Left lung (tissue), 4 donors: ENCODE measurements at regions not wholly inside any gene's neighbourhood (a gene's known extent, or its start where the extent isn't known, plus 50 kb on each side); places are given as distances from the start of the nearest gene placed in this dataset.

Source experiments
- ATAC-seq: fragments of 200-7000 bp; cut with Tn5 transposase; one replicate; pipeline ENCODE4 v1.9.1; 2020; ENCODE audit warnings: moderate library complexity
- DNase-seq, 4 donors: peaks; one replicate each; pipeline ENCODE4 v3.0.0-alpha.2; 2013 to 2020
- H3K27ac ChIP-seq, 2 donors: fragments of 200-600 bp; sonication (generic) in 1 of 2; one replicate each; pipeline versions ENCODE4 v1.5.0 to v1.8.0; 2020 to 2021
- H3K27me3 ChIP-seq, 2 donors: fragments of 200-600 bp; sonication (generic) in 1 of 2; one replicate each; pipeline versions ENCODE4 v1.5.0 to v1.8.0; 2020 to 2021
- H3K36me3 ChIP-seq, 2 donors: fragments of 200-600 bp; sonication (generic) in 1 of 2; one replicate each; pipeline versions ENCODE4 v1.5.0 to v1.8.0; 2020 to 2021
- H3K4me1 ChIP-seq, 2 donors: fragments of 200-600 bp; one replicate each; pipeline ENCODE4 v1.8.0; 2021
- H3K4me3 ChIP-seq, 2 donors: fragments of 200-600 bp; sonication (generic) in 1 of 2; one replicate each; pipeline versions ENCODE4 v1.5.0 to v1.8.0; 2020 to 2021; ENCODE audit warnings: mild to moderate bottlenecking in 1 of 2
- H3K9me3 ChIP-seq, 2 donors: fragments of 200-600 bp; sonication (generic) in 1 of 2; one replicate each; pipeline versions ENCODE4 v1.5.0 to v1.8.0; 2020 to 2021
- CTCF ChIP-seq, 2 donors: fragments of 200-600 bp; sonication (generic) in 1 of 2; IDR thresholded peaks; one replicate each; pipeline versions ENCODE4 v1.5.0 to v1.8.0; 2021; ENCODE audit warnings: antibody characterized with exemption in 2 of 2
- intact Hi-C, 2 donors: fragments of 100-400 bp; cut with DNase I; formaldehyde crosslinking; loops; one replicate each; pipeline versions ENCODE4 v1.11.2 to v1.14.2; 2022
- donor health status: DM: no; HTN: yes; CAD: no.
- donor health status: DM: no; HTN: no; CAD: no.

DNA sequence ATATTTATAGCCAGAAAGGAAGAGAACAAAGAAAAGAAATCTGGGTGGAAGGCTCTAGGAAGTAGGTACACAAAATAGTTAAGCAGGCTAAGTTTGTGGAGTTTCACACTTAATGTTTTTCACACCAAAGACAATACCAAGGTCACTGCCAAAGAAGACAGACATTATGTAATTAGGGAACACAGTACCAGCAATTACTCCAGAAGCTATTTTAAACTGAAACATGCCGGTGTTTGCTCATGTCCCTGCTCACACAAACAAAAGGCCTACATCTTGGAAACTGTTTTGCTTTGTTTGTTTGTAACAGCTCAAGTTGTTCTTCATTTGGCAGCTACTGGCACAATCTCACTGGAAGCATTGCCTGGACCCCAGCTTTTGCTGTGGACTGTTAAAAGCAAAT is 88.5 kb upstream of the DAB1 start:
- Histone ChIP-seq H3K9me3 (no peaks in the 10 kb centered on the region), H3K4me3 (no peak overlapping the region), H3K36me3 (no peaks in the 10 kb centered on the region), H3K27me3 (no peaks in the 10 kb centered on the region), H3K4me1 (no peaks in the 10 kb centered on the region), H3K27ac (no peak overlapping the region)
- no peak for ATAC-seq
- intact Hi-C loops: no loop called here
- TF ChIP-seq CTCF (IDR thresholded peaks at IDR 0.05): no peak
- DNase-seq: no peak

- no peaks in the 10 kb centered on the region for H3K9me3 ChIP-seq
- intact Hi-C loops: no loop called here
- H3K36me3 ChIP-seq: no peaks in the 10 kb centered on the region
- H3K4me3 ChIP-seq: no peak overlapping the region
- no peaks in the 10 kb centered on the region for H3K27me3 ChIP-seq
- ATAC-seq (no peak), DNase-seq (no peak)
- no peaks in the 10 kb centered on the region for H3K4me1 ChIP-seq
- H3K27ac ChIP-seq: no peak overlapping the region
- no peak for TF ChIP-seq CTCF (IDR thresholded peaks at IDR 0.05)
Observed at GRCh38 chr1:57506941-57507340, 83.1 kb upstream of the DAB1 start.

- Histone ChIP-seq H3K27me3 (no peaks in the 10 kb centered on the region), H3K27ac (no peak overlapping the region), H3K4me3 (no peak overlapping the region), H3K4me1 (no peaks in the 10 kb centered on the region), H3K9me3 (no peaks in the 10 kb centered on the region), H3K36me3 (no peaks in the 10 kb centered on the region)
- TF ChIP-seq CTCF (IDR thresholded peaks at IDR 0.05): no peak
- intact Hi-C loops: no loop called here
- ATAC-seq (no peak), DNase-seq (no peak)
Observed at GRCh38 chr1:57503337-57503736, 79.5 kb upstream of the DAB1 start.

- no peak for ATAC-seq
Observed at GRCh38 chr1:57500136-57500830, 76.4 kb upstream of the DAB1 start.

DNA sequence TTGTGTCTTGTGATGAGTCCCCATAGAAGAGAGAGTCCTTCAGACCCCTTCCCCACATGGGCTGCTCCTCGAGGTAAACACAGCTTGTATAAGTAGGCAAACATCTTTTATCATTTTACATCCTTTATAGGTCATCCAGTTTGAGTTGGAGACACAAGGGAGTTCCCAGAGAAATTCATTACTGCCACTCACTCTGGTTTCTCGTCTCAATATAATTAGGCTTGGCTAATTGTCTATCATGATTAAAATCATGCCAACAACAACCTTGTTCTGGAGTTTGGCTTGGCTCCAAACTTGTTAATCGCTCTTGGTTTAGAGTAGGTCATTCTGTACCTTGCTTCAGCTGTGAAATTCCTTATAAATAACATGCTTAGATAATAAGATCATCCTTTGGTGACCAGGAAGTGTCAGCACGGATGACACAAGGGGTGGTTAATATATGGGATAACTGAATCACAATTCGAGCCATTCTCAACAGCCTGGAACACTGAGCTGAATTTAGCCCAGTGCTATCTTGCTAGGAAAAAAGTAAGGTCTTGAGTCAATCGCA is 70.7 kb upstream of the DAB1 start:
- Histone ChIP-seq H3K27me3 (no peaks in the 10 kb centered on the region), H3K36me3 (no peaks in the 10 kb centered on the region), H3K4me1 (no peaks in the 10 kb centered on the region), H3K27ac (no peak overlapping the region), H3K9me3 (no peaks in the 10 kb centered on the region), H3K4me3 (no peak overlapping the region)
- intact Hi-C loops: no loop called here
- DNase-seq: no peak
- ATAC-seq: no peak
- no peak for TF ChIP-seq CTCF (IDR thresholded peaks at IDR 0.05)

More at GRCh38 chr1:57500136-57500830, 76.4 kb upstream of the DAB1 start:
- Histone ChIP-seq H3K9me3 (no peaks in the 10 kb centered on the region), H3K4me3 (no peak overlapping the region), H3K27ac (no peak overlapping the region), H3K4me1 (no peaks in the 10 kb centered on the region), H3K27me3 (no peaks in the 10 kb centered on the region), H3K36me3 (no peaks in the 10 kb centered on the region)
- intact Hi-C loops: no loop called here
- TF ChIP-seq CTCF (IDR thresholded peaks at IDR 0.05): no peak
- no peak for DNase-seq
